HG02642 (cell line): ENCODE measurements at regions not wholly inside any gene's neighbourhood (a gene's known extent, or its start where the extent isn't known, plus 50 kb on each side); places are given as distances from the start of the nearest gene placed in this dataset.
"Not testable (repeated sequence)": the region's sequence is repeated elsewhere in the genome, so short reads cannot be mapped to it uniquely, and the experiment has no call there.

Experiments
- ATAC-seq: cut with Tn5 transposase; IDR thresholded peaks from one replicate; pipeline ENCODE4 v1.9.1; 2021; ENCODE audit warnings: mild to moderate bottlenecking; ENCODE audit not compliant: unreplicated experiment, poor library complexity

GRCh38 chr10:23540401-23541030 is 101.6 kb downstream of the OTUD1 start:
- no peak for ATAC-seq

- no peak for ATAC-seq
These were observed 105.0 kb downstream of the OTUD1 start for GRCh38 chr10:23543691-23544380.

GRCh38 chr10:23545866-23546265 is 107.0 kb downstream of the OTUD1 start:
- ATAC-seq = not testable (repeated sequence)

- no peak for ATAC-seq
These were observed 118.0 kb downstream of the OTUD1 start for GRCh38 chr10:23556727-23557440.

GRCh38 chr10:23557777-23558176 is 118.9 kb downstream of the OTUD1 start:
- ATAC-seq = no peak

GRCh38 chr10:23558361-23558799 is 119.5 kb downstream of the OTUD1 start:
- no peak for ATAC-seq

- ATAC-seq = no peak
These were observed 130.1 kb downstream of the OTUD1 start for GRCh38 chr10:23568996-23569395.

GRCh38 chr10:23571884-23572283 is 133.0 kb downstream of the OTUD1 start:
- no peak for ATAC-seq

- ATAC-seq = no peak
These were observed 143.1 kb downstream of the OTUD1 start for GRCh38 chr10:23581906-23582450.

- no peak for ATAC-seq
These were observed 145.5 kb downstream of the OTUD1 start for GRCh38 chr10:23584396-23584795.

- no peak for ATAC-seq
These were observed 146.3 kb downstream of the OTUD1 start for GRCh38 chr10:23585186-23585585.

GRCh38 chr10:23585666-23586065 is 146.8 kb downstream of the OTUD1 start:
- ATAC-seq = no peak

- not testable (repeated sequence) for ATAC-seq
These were observed 156.4 kb downstream of the OTUD1 start for GRCh38 chr10:23595278-23595677.

- no peak for ATAC-seq
These were observed 165.7 kb downstream of the OTUD1 start for GRCh38 chr10:23604613-23605012.

GRCh38 chr10:23606456-23606855 is 167.6 kb downstream of the OTUD1 start:
- ATAC-seq = no peak

GRCh38 chr10:23608926-23609325 is 170.1 kb downstream of the OTUD1 start:
- ATAC-seq = no peak

- no peak for ATAC-seq
These were observed 171.9 kb downstream of the OTUD1 start for GRCh38 chr10:23610626-23611307.

GRCh38 chr10:23611308-23612029 is 172.6 kb downstream of the OTUD1 start:
- no peak for ATAC-seq

- peak; percentile 48 for ATAC-seq
These were observed 175.0 kb downstream of the OTUD1 start for GRCh38 chr10:23613900-23614299.

- no peak for ATAC-seq
These were observed 175.6 kb downstream of the OTUD1 start for GRCh38 chr10:23614483-23614882.
